ENCODE measurements at regions not wholly inside any gene's neighbourhood (a gene's known extent, or its start where the extent isn't known, plus 50 kb on each side); places are given as distances from the start of the nearest gene placed in this dataset.

- no peak for ATAC-seq
- TF ChIP-seq ZFP3 (CRISPR knock-in tag; IDR thresholded peaks at IDR 0.05) (no peak), ISL1 (CRISPR knock-in tag; IDR thresholded peaks at IDR 0.05) (no peak), CSRNP3 (CRISPR knock-in tag; IDR thresholded peaks at IDR 0.05) (no peak), BACH2 (CRISPR knock-in tag; IDR thresholded peaks at IDR 0.05; ENCODE audit: borderline replicate concordance) (no peak), ZNF565 (CRISPR knock-in tag; conservative IDR thresholded peaks at IDR 0.05; ENCODE audit: low read depth) (no peak), POU6F1 (CRISPR knock-in tag; IDR thresholded peaks at IDR 0.05; ENCODE audit: borderline replicate concordance, low read depth) (no peak), PPARA (CRISPR knock-in tag; IDR thresholded peaks at IDR 0.05; ENCODE audit: borderline replicate concordance) (no peak), TSHZ2 (CRISPR knock-in tag; IDR thresholded peaks at IDR 0.05) (no peak), ESRRG (CRISPR knock-in tag; IDR thresholded peaks at IDR 0.05) (no peak), CSDC2 (CRISPR knock-in tag; IDR thresholded peaks at IDR 0.05) (no peak), TCF4 (CRISPR knock-in tag; IDR thresholded peaks at IDR 0.05; ENCODE audit: borderline replicate concordance) (no peak), ARNTL (CRISPR knock-in tag; IDR thresholded peaks at IDR 0.05; ENCODE audit: borderline replicate concordance, low read depth) (no peak)
Observed at GRCh38 chr5:68440651-68441050, 225.1 kb downstream of the PIK3R1 start.

- no peak for ATAC-seq
- TF ChIP-seq ZNF70 (CRISPR knock-in tag; IDR thresholded peaks at IDR 0.05) (no peak), OSR1 (CRISPR knock-in tag; IDR thresholded peaks at IDR 0.05) (no peak), PPARA (CRISPR knock-in tag; IDR thresholded peaks at IDR 0.05; ENCODE audit: borderline replicate concordance) (no peak), SNAI2 (CRISPR knock-in tag; IDR thresholded peaks at IDR 0.05) (no peak), ISL1 (CRISPR knock-in tag; IDR thresholded peaks at IDR 0.05) (no peak), GLIS3 (CRISPR knock-in tag; IDR thresholded peaks at IDR 0.05) (no peak), BACH2 (CRISPR knock-in tag; IDR thresholded peaks at IDR 0.05; ENCODE audit: borderline replicate concordance) (no peak)
Observed at GRCh38 chr5:68441309-68442073, 225.9 kb downstream of the PIK3R1 start.

GRCh38 chr5:68443091-68443490, 227.5 kb downstream of the PIK3R1 start:
- no peak for TF ChIP-seq TOX (CRISPR knock-in tag; IDR thresholded peaks at IDR 0.05; ENCODE audit: borderline replicate concordance)
- no peak for TF ChIP-seq SNAI2 (CRISPR knock-in tag; IDR thresholded peaks at IDR 0.05)
- no peak for TF ChIP-seq TSHZ2 (CRISPR knock-in tag; IDR thresholded peaks at IDR 0.05)
- no peak for TF ChIP-seq GLIS3 (CRISPR knock-in tag; IDR thresholded peaks at IDR 0.05)
- no peak for TF ChIP-seq PATZ1 (CRISPR knock-in tag; IDR thresholded peaks at IDR 0.05; ENCODE audit: borderline replicate concordance)
- TF ChIP-seq CSDC2 (CRISPR knock-in tag; IDR thresholded peaks at IDR 0.05): no peak
- no peak for TF ChIP-seq ISL1 (CRISPR knock-in tag; IDR thresholded peaks at IDR 0.05)
- no peak for ATAC-seq

Data from SK-N-SH treated with all-trans-retinoic acid at 6 μM for 48 hours (cell line).